Uterus (tissue), 2 donors: ENCODE measurements at regions not wholly inside any gene's neighbourhood (a gene's known extent, or its start where the extent isn't known, plus 50 kb on each side); places are given as distances from the start of the nearest gene placed in this dataset.

Experiments
- POLR2A ChIP-seq, 2 donors: fragments of 450-650 bp; IDR thresholded peaks; one replicate each; pipeline ENCODE4 v1.6.1; 2016; ENCODE audit warnings: antibody characterized with exemption in 2 of 2, mild to moderate bottlenecking in 1 of 2, moderate library complexity in 1 of 2
- TF ChIP-seq, protein P1 (sequence below), 4 experiments: fragments of 200-600 bp in 2 of 4; fragments of 450-650 bp in 2 of 4; sonication (generic) in 2 of 4; IDR thresholded peaks; one replicate each; pipeline ENCODE4 v1.5.1; 2016 to 2019; ENCODE audit warnings: antibody characterized with exemption in 4 of 4, mild to moderate bottlenecking in 2 of 4, moderate library complexity in 1 of 4

DNA sequence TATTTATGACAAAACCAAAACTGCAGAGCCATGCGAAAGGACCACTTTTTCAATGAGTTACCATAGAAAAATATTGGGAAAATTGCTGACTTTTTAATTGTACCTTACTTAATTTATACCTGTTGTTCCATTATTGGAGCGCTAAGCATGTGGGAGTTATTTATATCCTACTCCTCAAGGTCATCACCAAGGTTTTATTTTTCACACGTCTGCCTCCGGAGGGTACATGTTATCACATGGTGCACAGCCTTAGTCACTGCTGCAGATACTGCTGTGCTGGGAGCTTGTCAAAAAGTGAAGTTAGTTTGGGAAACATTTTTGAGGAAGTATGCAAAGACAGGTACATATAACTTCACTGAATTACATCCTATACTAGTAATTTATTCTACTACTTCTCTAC lies 1444.3 kb downstream of the AACS start:
- no peak for TF ChIP-seq POLR2A (IDR thresholded peaks at IDR 0.05)
- TF ChIP-seq, protein P1, sequence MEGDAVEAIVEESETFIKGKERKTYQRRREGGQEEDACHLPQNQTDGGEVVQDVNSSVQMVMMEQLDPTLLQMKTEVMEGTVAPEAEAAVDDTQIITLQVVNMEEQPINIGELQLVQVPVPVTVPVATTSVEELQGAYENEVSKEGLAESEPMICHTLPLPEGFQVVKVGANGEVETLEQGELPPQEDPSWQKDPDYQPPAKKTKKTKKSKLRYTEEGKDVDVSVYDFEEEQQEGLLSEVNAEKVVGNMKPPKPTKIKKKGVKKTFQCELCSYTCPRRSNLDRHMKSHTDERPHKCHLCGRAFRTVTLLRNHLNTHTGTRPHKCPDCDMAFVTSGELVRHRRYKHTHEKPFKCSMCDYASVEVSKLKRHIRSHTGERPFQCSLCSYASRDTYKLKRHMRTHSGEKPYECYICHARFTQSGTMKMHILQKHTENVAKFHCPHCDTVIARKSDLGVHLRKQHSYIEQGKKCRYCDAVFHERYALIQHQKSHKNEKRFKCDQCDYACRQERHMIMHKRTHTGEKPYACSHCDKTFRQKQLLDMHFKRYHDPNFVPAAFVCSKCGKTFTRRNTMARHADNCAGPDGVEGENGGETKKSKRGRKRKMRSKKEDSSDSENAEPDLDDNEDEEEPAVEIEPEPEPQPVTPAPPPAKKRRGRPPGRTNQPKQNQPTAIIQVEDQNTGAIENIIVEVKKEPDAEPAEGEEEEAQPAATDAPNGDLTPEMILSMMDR (IDR thresholded peaks at IDR 0.05): no peak
